HepG2 (cell line): ENCODE measurements at regions not wholly inside any gene's neighbourhood (a gene's known extent, or its start where the extent isn't known, plus 50 kb on each side); places are given as distances from the start of the nearest gene placed in this dataset.

Experiments
- ATAC-seq: fragments of 200-7000 bp; cut with Tn5 transposase; 3 replicates; pipeline ENCODE4 v1.9.1; 2020; ENCODE audit warnings: mild to moderate bottlenecking, moderate library complexity
- BruUV-seq: library from RNA; stranded (reverse); fragments of 400-500 nt; replicated peaks from 2 replicates; lab custom pipeline; 2021; lab: Mats Ljungman, UMichigan
- CTCF ChIA-PET: fragments of 300-600 bp; formaldehyde crosslinking; extraction: SDS; loops from one replicate; lab custom pipeline; 2021; ENCODE audit warnings: low total read pairs, inconsistent platforms, low intra/inter-chr PET ratio; lab: Yijun Ruan, JAX
- POLR2A ChIA-PET: fragments of 350-600 bp; sonication (Branson Sonifier 250); formaldehyde crosslinking; loops from one replicate; lab custom pipeline; 2020; ENCODE audit warnings: antibody characterized with exemption, inconsistent platforms; lab: Yijun Ruan, JAX
- DNase-seq: peaks from one replicate; pipeline ENCODE4 v3.0.0-alpha.2; 2015; ENCODE audit warnings: low spot score
- FAIRE-seq: peaks from 3 replicates; lab custom pipeline; 2011; peaks lifted over from hg19 to GRCh38; lab: Jason Lieb, UNC
- H2AFZ ChIP-seq: one replicate; pipeline ENCODE4 v1.6.1; 2011; ENCODE audit warnings: low read length, inconsistent platforms
- H3K27ac ChIP-seq: fragments of 300-600 bp; 3 replicates; pipeline ENCODE4 v1.8.0; 2011; ENCODE audit warnings: mixed run types, mild to moderate bottlenecking, mixed read lengths, low read length, inconsistent platforms; ENCODE audit not compliant: insufficient read depth; ENCODE audit errors: extremely low read length
- H3K27me3 ChIP-seq, 2 experiments: fragments of 200-600 bp in 1 of 2; 2 replicates in 1 of 2; 3 replicates in 1 of 2; pipeline versions ENCODE4 v1.6.0 to v1.8.0; 2011; ENCODE audit warnings: low read length in 2 of 2, mild to moderate bottlenecking in 2 of 2, moderate library complexity in 2 of 2, inconsistent platforms in 1 of 2; ENCODE audit not compliant: insufficient read depth in 2 of 2, control insufficient read depth in 1 of 2
- H3K36me3 ChIP-seq, 2 experiments: fragments of 200-600 bp in 1 of 2; replicated peaks in 1 of 2; 2 replicates in 1 of 2; 3 replicates in 1 of 2; pipeline versions ENCODE4 v1.5.1 to v1.8.0; 2011; ENCODE audit warnings: low read length in 2 of 2, inconsistent platforms in 1 of 2; ENCODE audit not compliant: insufficient read depth in 2 of 2, control insufficient read depth in 1 of 2
- H3K4me1 ChIP-seq: 2 replicates; pipeline ENCODE4 v1.5.1; 2012; ENCODE audit warnings: low read length, inconsistent platforms; ENCODE audit not compliant: insufficient read depth
- H3K4me2 ChIP-seq: 2 replicates; pipeline ENCODE4 v1.6.0; 2011; ENCODE audit warnings: low read depth, low read length, inconsistent platforms
- H3K4me3 ChIP-seq, 3 experiments: fragments of 200-600 bp in 1 of 3; sonication (generic), shearing (Covaris generic) in 1 of 3; replicated peaks in 1 of 3; 2 replicates each; pipeline ENCODE4 v1.5.1; 2011 to 2016; ENCODE audit warnings: low read length in 3 of 3, inconsistent platforms in 2 of 3, low read depth in 2 of 3, mild to moderate bottlenecking in 2 of 3, control low read depth in 1 of 3, mixed read lengths in 1 of 3; ENCODE audit not compliant: insufficient read depth in 1 of 3
- H3K79me2 ChIP-seq: one replicate; pipeline ENCODE4 v1.6.1; 2011; ENCODE audit warnings: low read length, inconsistent platforms; ENCODE audit not compliant: insufficient read depth
- H3K9ac ChIP-seq: 2 replicates; pipeline ENCODE4 v1.6.0; 2011; ENCODE audit warnings: mild to moderate bottlenecking, low read depth, low read length, inconsistent platforms; ENCODE audit not compliant: insufficient read depth
- H3K9me3 ChIP-seq: 2 replicates; pipeline ENCODE4 v1.5.1; 2012; ENCODE audit warnings: mild to moderate bottlenecking, low read length
- H4K20me1 ChIP-seq: 2 replicates; pipeline ENCODE4 v1.6.0; 2011; ENCODE audit warnings: inconsistent platforms, mild to moderate bottlenecking, low read length, moderate library complexity; ENCODE audit not compliant: insufficient read depth
- CAMTA2 ChIP-seq: sonication (generic); formaldehyde crosslinking; IDR thresholded peaks from 2 replicates; pipeline ENCODE4 v1.4.0; 2020; ENCODE audit warnings: mild to moderate bottlenecking, missing genetic modification reagents, borderline replicate concordance
- EEA1 ChIP-seq: sonication (generic); formaldehyde crosslinking; IDR thresholded peaks from 2 replicates; pipeline ENCODE4 v1.5.1; 2020; ENCODE audit warnings: mild to moderate bottlenecking, missing genetic modification reagents, borderline replicate concordance
- SNAPC2 ChIP-seq: sonication (generic); formaldehyde crosslinking; IDR thresholded peaks from 2 replicates; pipeline ENCODE4 v1.8.1; 2022; ENCODE audit warnings: mild to moderate bottlenecking, missing genetic modification reagents
- ZNF557 ChIP-seq: sonication (generic); formaldehyde crosslinking; IDR thresholded peaks from 2 replicates; pipeline ENCODE4 v1.4.0; 2020; ENCODE audit warnings: missing genetic modification reagents
- ZNF619 ChIP-seq: sonication (generic); formaldehyde crosslinking; IDR thresholded peaks from 2 replicates; pipeline ENCODE4 v1.4.0; 2020; ENCODE audit warnings: mild to moderate bottlenecking, missing genetic modification reagents
- ZNF75D ChIP-seq: sonication (generic); formaldehyde crosslinking; IDR thresholded peaks from 2 replicates; pipeline ENCODE4 v1.8.1; 2023; ENCODE audit warnings: missing genetic modification reagents, mild to moderate bottlenecking, borderline replicate concordance
- ZSCAN21 ChIP-seq: sonication (generic); formaldehyde crosslinking; IDR thresholded peaks from 2 replicates; pipeline ENCODE4 v1.8.0; 2022; ENCODE audit warnings: mild to moderate bottlenecking, missing genetic modification reagents, moderate library complexity, borderline replicate concordance
- WGBS: methylation state at CpG from one replicate; pipeline ENCODE4 v1.1.6; 2017; ENCODE audit warnings: low lambda C conversion rate; 5-methylcytosine and 5-hydroxymethylcytosine counted together
- in situ Hi-C: cut with HindIII; loops from 2 replicates; pipeline ENCODE4 v1.10.0; 2017; ENCODE audit warnings: low pct_unique_long_range_greater_than_20kb; ENCODE audit not compliant: extremely low pct_ligation_motif_present
- intact Hi-C: fragments of 100-400 bp; cut with micrococcal nuclease; formaldehyde crosslinking; loops from one replicate; pipeline ENCODE4 v1.10.0; 2022; ENCODE audit not compliant: unreplicated experiment
- TF ChIP-seq, protein P1 (sequence below): sonication (generic); formaldehyde crosslinking; IDR thresholded peaks from 2 replicates; pipeline ENCODE4 v1.4.0; 2020; ENCODE audit warnings: mild to moderate bottlenecking, low read depth, missing genetic modification reagents
- TF ChIP-seq, protein P2 (sequence below): sonication (generic); formaldehyde crosslinking; IDR thresholded peaks from 2 replicates; pipeline ENCODE4 v1.4.0; 2020; ENCODE audit warnings: mild to moderate bottlenecking, missing genetic modification reagents
- TF ChIP-seq, protein P3 (sequence below): sonication (generic); formaldehyde crosslinking; IDR thresholded peaks from 2 replicates; pipeline ENCODE4 v1.5.1; 2020; ENCODE audit warnings: missing genetic modification reagents, mild to moderate bottlenecking, borderline replicate concordance
- TF ChIP-seq, protein P4 (sequence below): sonication (generic); formaldehyde crosslinking; IDR thresholded peaks from 2 replicates; pipeline ENCODE4 v1.9.0; 2022; ENCODE audit warnings: low read depth, missing genetic modification reagents

DNA sequence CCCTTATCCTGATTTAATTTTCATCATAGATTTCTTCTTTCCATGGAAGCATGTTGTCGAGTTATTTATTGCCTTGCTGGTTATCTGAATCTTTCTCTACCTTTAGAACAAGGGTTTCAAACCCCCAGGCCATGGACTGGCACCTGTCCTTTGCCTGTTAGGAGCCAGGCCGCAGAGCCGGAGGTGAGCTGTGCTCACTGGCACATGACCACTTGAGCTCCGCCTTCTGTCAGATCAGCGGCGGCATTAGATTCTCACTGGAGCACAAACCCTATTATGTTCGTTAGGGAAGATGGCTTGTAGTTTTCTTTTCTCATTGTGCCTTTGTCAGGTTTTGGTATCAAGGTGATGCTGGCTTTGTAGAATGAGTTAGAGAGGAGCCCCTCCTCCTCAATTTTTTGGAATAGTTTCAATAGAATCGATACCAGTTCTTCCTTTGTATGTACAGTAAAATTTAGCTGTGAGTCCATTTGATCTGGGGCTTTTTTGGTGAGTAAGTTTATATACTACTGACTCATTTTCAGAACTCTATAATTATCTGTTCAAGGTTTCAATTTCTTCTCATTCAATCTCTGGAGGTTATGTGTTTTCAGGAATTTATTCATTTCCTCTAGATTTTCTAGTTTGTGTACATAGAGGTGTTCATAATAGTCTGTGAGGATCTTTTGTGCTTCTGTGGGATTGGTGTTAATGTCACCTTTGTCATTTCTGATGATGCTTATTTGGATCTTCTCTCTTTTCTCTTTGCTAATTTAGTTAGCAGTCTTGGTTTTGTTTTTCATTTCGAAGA, 668.0 kb upstream of the FAM98A start:
- Histone ChIP-seq H4K20me1 (no peaks in the 10 kb centered on the region), H3K27ac (no peak overlapping the region), H3K4me3 (no peak overlapping the region), H3K4me1 (no peaks in the 10 kb centered on the region), H3K79me2 (no peaks in the 10 kb centered on the region), H3K9ac (no peak overlapping the region), H2AFZ (no peak overlapping the region), H3K36me3 (no peaks in the 10 kb centered on the region), H3K4me2 (no peak overlapping the region), H3K9me3 (peaks cover 25% of the 10 kb centered on the region)
- ChIA-PET POLR2A (no interaction called here), CTCF (no interaction called here)
- in situ Hi-C loops, result no loop called here
- no peak for ATAC-seq
- DNase-seq, result no peak
- WGBS, result 27% methylated on average over 9 of the region's 9 CpGs
- BruUV-seq, result no TSS peak
- FAIRE-seq, result no peak
- intact Hi-C loops, result no loop called here
- TF ChIP-seq, protein P1, sequence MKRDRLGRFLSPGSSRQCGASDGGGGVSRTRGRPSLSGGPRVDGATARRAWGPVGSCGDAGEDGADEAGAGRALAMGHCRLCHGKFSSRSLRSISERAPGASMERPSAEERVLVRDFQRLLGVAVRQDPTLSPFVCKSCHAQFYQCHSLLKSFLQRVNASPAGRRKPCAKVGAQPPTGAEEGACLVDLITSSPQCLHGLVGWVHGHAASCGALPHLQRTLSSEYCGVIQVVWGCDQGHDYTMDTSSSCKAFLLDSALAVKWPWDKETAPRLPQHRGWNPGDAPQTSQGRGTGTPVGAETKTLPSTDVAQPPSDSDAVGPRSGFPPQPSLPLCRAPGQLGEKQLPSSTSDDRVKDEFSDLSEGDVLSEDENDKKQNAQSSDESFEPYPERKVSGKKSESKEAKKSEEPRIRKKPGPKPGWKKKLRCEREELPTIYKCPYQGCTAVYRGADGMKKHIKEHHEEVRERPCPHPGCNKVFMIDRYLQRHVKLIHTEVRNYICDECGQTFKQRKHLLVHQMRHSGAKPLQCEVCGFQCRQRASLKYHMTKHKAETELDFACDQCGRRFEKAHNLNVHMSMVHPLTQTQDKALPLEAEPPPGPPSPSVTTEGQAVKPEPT (CRISPR knock-in tag), result no peak
- TF ChIP-seq, all 625 proteins: peak for 0
- H3K27me3 ChIP-seq, result no peaks in the 10 kb centered on the region

DNA sequence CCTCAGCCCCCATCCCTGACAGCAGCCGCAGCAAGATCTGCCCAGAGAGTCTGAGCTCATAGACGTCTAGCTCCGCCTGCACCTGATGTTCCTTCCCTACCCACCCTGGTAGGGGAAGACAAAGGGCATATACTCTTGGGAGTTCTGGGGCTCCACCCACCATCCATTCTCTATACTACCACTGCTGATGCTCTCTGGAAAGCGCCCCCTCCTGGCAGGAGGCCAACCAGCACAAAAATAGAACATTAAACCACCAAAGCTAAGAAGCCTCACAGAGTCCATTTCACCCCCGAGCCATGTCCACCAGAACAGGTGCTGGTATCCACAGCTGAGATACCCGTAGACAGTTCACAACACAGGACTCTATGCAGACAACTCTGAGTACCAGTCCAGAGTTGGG, 662.6 kb upstream of the FAM98A start:
- peaks cover 53% of the 10 kb centered on the region for H3K9me3 ChIP-seq
- H3K27ac ChIP-seq, result no peak overlapping the region
- H3K9ac ChIP-seq, result no peak overlapping the region
- H4K20me1 ChIP-seq, result no peaks in the 10 kb centered on the region
- no peak for DNase-seq
- no peaks in the 10 kb centered on the region for H3K4me1 ChIP-seq
- no peak overlapping the region for H3K4me2 ChIP-seq
- no peak for FAIRE-seq
- no peak overlapping the region for H2AFZ ChIP-seq
- ATAC-seq, result no peak
- H3K79me2 ChIP-seq, result no peaks in the 10 kb centered on the region
- CTCF ChIA-PET, result no interaction called here
- no peak overlapping the region for H3K4me3 ChIP-seq
- no peaks in the 10 kb centered on the region for H3K27me3 ChIP-seq
- WGBS, result 37% methylated on average over 6 of the region's 6 CpGs
- in situ Hi-C loops (no loop called here), intact Hi-C loops (no loop called here)
- H3K36me3 ChIP-seq, result no peaks in the 10 kb centered on the region
- POLR2A ChIA-PET, result no interaction called here
- no TSS peak for BruUV-seq
- no peak for TF ChIP-seq ZNF619 (CRISPR knock-in tag)
- no peak for TF ChIP-seq ZSCAN21 (CRISPR knock-in tag)
- TF ChIP-seq, protein P2, sequence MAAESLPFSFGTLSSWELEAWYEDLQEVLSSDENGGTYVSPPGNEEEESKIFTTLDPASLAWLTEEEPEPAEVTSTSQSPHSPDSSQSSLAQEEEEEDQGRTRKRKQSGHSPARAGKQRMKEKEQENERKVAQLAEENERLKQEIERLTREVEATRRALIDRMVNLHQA, result no peak
- TF ChIP-seq ZNF557, result no peak
- TF ChIP-seq ZNF75D (CRISPR knock-in tag), result no peak
- TF ChIP-seq CAMTA2 (CRISPR knock-in tag), result no peak
- TF ChIP-seq SNAPC2 (CRISPR knock-in tag), result no peak
- no peak for TF ChIP-seq EEA1
- TF ChIP-seq, protein P3, sequence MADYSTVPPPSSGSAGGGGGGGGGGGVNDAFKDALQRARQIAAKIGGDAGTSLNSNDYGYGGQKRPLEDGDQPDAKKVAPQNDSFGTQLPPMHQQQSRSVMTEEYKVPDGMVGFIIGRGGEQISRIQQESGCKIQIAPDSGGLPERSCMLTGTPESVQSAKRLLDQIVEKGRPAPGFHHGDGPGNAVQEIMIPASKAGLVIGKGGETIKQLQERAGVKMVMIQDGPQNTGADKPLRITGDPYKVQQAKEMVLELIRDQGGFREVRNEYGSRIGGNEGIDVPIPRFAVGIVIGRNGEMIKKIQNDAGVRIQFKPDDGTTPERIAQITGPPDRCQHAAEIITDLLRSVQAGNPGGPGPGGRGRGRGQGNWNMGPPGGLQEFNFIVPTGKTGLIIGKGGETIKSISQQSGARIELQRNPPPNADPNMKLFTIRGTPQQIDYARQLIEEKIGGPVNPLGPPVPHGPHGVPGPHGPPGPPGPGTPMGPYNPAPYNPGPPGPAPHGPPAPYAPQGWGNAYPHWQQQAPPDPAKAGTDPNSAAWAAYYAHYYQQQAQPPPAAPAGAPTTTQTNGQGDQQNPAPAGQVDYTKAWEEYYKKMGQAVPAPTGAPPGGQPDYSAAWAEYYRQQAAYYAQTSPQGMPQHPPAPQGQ, result no peak
- TF ChIP-seq, protein P4, sequence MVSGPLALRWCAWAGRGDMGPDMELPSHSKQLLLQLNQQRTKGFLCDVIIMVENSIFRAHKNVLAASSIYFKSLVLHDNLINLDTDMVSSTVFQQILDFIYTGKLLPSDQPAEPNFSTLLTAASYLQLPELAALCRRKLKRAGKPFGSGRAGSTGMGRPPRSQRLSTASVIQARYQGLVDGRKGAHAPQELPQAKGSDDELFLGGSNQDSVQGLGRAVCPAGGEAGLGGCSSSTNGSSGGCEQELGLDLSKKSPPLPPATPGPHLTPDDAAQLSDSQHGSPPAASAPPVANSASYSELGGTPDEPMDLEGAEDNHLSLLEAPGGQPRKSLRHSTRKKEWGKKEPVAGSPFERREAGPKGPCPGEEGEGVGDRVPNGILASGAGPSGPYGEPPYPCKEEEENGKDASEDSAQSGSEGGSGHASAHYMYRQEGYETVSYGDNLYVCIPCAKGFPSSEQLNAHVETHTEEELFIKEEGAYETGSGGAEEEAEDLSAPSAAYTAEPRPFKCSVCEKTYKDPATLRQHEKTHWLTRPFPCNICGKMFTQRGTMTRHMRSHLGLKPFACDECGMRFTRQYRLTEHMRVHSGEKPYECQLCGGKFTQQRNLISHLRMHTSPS (CRISPR knock-in tag), result no peak
